Gastrocnemius medialis (tissue), 4 donors: ENCODE measurements at regions not wholly inside any gene's neighbourhood (a gene's known extent, or its start where the extent isn't known, plus 50 kb on each side); places are given as distances from the start of the nearest gene placed in this dataset.

Source experiments
- CTCF ChIP-seq, 5 experiments: fragments of 450-650 bp in 3 of 5; fragments of 200-600 bp in 2 of 5; sonication (generic) in 2 of 5; IDR thresholded peaks in 4 of 5; conservative IDR thresholded peaks in 1 of 5; 1 replicate in 4 of 5; 2 replicates in 1 of 5; pipeline ENCODE4 v1.5.1; 2016 to 2019; ENCODE audit warnings: antibody characterized with exemption in 5 of 5, mild to moderate bottlenecking in 3 of 5, moderate library complexity in 3 of 5
- POLR2A ChIP-seq, 2 donors: fragments of 450-650 bp; IDR thresholded peaks; one replicate each; pipeline ENCODE4 v1.6.1; 2017; ENCODE audit warnings: antibody characterized with exemption in 2 of 2, mild to moderate bottlenecking in 2 of 2, moderate library complexity in 2 of 2

GRCh38 chr17:79552405-79552804, 58.4 kb downstream of the RBFOX3 start:
- TF ChIP-seq POLR2A (IDR thresholded peaks at IDR 0.05) (no peak), CTCF (IDR thresholded peaks at IDR 0.05 in 4 of 5, conservative IDR thresholded peaks at IDR 0.05 in 1 of 5) (no peak)
